Activated T-cell treated with anti-CD3 and anti-CD28 coated beads, Interleukin-2, amount 50 U/mL, for 24 hours (primary cell): ENCODE measurements at regions not wholly inside any gene's neighbourhood (a gene's known extent, or its start where the extent isn't known, plus 50 kb on each side); places are given as distances from the start of the nearest gene placed in this dataset.

Source experiments
- DNase-seq: peaks from one replicate; pipeline ENCODE4 v3.0.0-alpha.2; 2020
- H3K27ac Mint-ChIP-seq: 2 replicates; pipeline ENCODE4 v1.8.0; 2020; ENCODE audit warnings: mild to moderate bottlenecking, mixed read lengths
- H3K27me3 Mint-ChIP-seq: 2 replicates; pipeline ENCODE4 v1.8.0; 2020; ENCODE audit warnings: mixed read lengths
- H3K36me3 Mint-ChIP-seq: 2 replicates; pipeline ENCODE4 v1.8.0; 2020; ENCODE audit warnings: low read depth, mixed read lengths
- H3K4me1 Mint-ChIP-seq: 2 replicates; pipeline ENCODE4 v1.8.0; 2020; ENCODE audit warnings: low read depth, mixed read lengths
- H3K4me3 Mint-ChIP-seq: 2 replicates; pipeline ENCODE4 v1.8.0; 2020; ENCODE audit warnings: mild to moderate bottlenecking, moderate library complexity, mixed read lengths
- H3K9me3 Mint-ChIP-seq: 2 replicates; pipeline ENCODE4 v1.8.0; 2020; ENCODE audit warnings: mixed read lengths

GRCh38 chr6:169869301-169869700 is 117.9 kb downstream of the ERMARD start:
- DNase-seq: no peak
- no peak overlapping the region for H3K27ac Mint-ChIP-seq
- H3K4me3 Mint-ChIP-seq: no peak overlapping the region
- H3K4me1 Mint-ChIP-seq: peaks cover 7% of the 10 kb centered on the region
- no peaks in the 10 kb centered on the region for H3K9me3 Mint-ChIP-seq
- H3K36me3 Mint-ChIP-seq: no peaks in the 10 kb centered on the region
- no peaks in the 10 kb centered on the region for H3K27me3 Mint-ChIP-seq

- Mint-ChIP-seq H3K9me3 (no peaks in the 10 kb centered on the region), H3K4me3 (no peak overlapping the region), H3K4me1 (peaks cover 7% of the 10 kb centered on the region), H3K27me3 (no peaks in the 10 kb centered on the region), H3K36me3 (no peaks in the 10 kb centered on the region), H3K27ac (no peak overlapping the region)
- DNase-seq: peak; percentile 67
Measured at GRCh38 chr6:169868458-169868857, 117.0 kb downstream of the ERMARD start.

GRCh38 chr6:169867751-169868191 is 116.3 kb downstream of the ERMARD start:
- no peaks in the 10 kb centered on the region for H3K27me3 Mint-ChIP-seq
- no peaks in the 10 kb centered on the region for H3K36me3 Mint-ChIP-seq
- H3K9me3 Mint-ChIP-seq: no peaks in the 10 kb centered on the region
- DNase-seq: no peak
- peaks cover 7% of the 10 kb centered on the region for H3K4me1 Mint-ChIP-seq
- no peak overlapping the region for H3K4me3 Mint-ChIP-seq
- H3K27ac Mint-ChIP-seq: no peak overlapping the region

GRCh38 chr6:169866668-169867521 is 115.5 kb downstream of the ERMARD start:
- Mint-ChIP-seq H3K27ac (no peak overlapping the region), H3K4me3 (no peak overlapping the region)
- no peak for DNase-seq

GRCh38 chr6:169866140-169866534 is 114.7 kb downstream of the ERMARD start:
- no peaks in the 10 kb centered on the region for H3K9me3 Mint-ChIP-seq
- no peak overlapping the region for H3K27ac Mint-ChIP-seq
- peaks cover 9% of the 10 kb centered on the region for H3K4me1 Mint-ChIP-seq
- DNase-seq: no peak
- no peak overlapping the region for H3K4me3 Mint-ChIP-seq
- H3K27me3 Mint-ChIP-seq: no peaks in the 10 kb centered on the region
- H3K36me3 Mint-ChIP-seq: no peaks in the 10 kb centered on the region

More at GRCh38 chr6:169866668-169867521, 115.5 kb downstream of the ERMARD start:
- no peaks in the 10 kb centered on the region for H3K9me3 Mint-ChIP-seq
- no peaks in the 10 kb centered on the region for H3K36me3 Mint-ChIP-seq
- H3K4me1 Mint-ChIP-seq: peaks cover 9% of the 10 kb centered on the region
- no peaks in the 10 kb centered on the region for H3K27me3 Mint-ChIP-seq

GRCh38 chr6:169865346-169866139 is 114.1 kb downstream of the ERMARD start:
- no peak overlapping the region for H3K27ac Mint-ChIP-seq
- peaks cover 13% of the 10 kb centered on the region for H3K4me1 Mint-ChIP-seq
- no peaks in the 10 kb centered on the region for H3K27me3 Mint-ChIP-seq
- DNase-seq: no peak
- H3K4me3 Mint-ChIP-seq: no peak overlapping the region
- H3K36me3 Mint-ChIP-seq: no peaks in the 10 kb centered on the region
- no peaks in the 10 kb centered on the region for H3K9me3 Mint-ChIP-seq

GRCh38 chr6:169864148-169865020 is 113.0 kb downstream of the ERMARD start:
- Mint-ChIP-seq H3K4me1 (peaks cover 16% of the 10 kb centered on the region), H3K4me3 (no peak overlapping the region), H3K9me3 (no peaks in the 10 kb centered on the region), H3K27ac (no peak overlapping the region), H3K36me3 (no peaks in the 10 kb centered on the region), H3K27me3 (no peaks in the 10 kb centered on the region)
- DNase-seq: no peak

GRCh38 chr6:169863710-169864109 is 112.3 kb downstream of the ERMARD start:
- Mint-ChIP-seq H3K36me3 (no peaks in the 10 kb centered on the region), H3K27ac (no peak overlapping the region)
- no peak for DNase-seq

GRCh38 chr6:169862892-169863525 is 111.6 kb downstream of the ERMARD start:
- Mint-ChIP-seq H3K9me3 (no peaks in the 10 kb centered on the region), H3K27me3 (no peaks in the 10 kb centered on the region), H3K4me3 (no peak overlapping the region), H3K4me1 (peaks cover 11% of the 10 kb centered on the region), H3K36me3 (no peaks in the 10 kb centered on the region), H3K27ac (no peak overlapping the region)
- no peak for DNase-seq

More at GRCh38 chr6:169863710-169864109, 112.3 kb downstream of the ERMARD start:
- H3K4me1 Mint-ChIP-seq: peaks cover 16% of the 10 kb centered on the region
- no peaks in the 10 kb centered on the region for H3K9me3 Mint-ChIP-seq
- H3K27me3 Mint-ChIP-seq: no peaks in the 10 kb centered on the region
- no peak overlapping the region for H3K4me3 Mint-ChIP-seq

- H3K9me3 Mint-ChIP-seq: no peaks in the 10 kb centered on the region
- DNase-seq: no peak
- peaks cover 9% of the 10 kb centered on the region for H3K4me1 Mint-ChIP-seq
- H3K36me3 Mint-ChIP-seq: no peaks in the 10 kb centered on the region
- no peak overlapping the region for H3K27ac Mint-ChIP-seq
- H3K4me3 Mint-ChIP-seq: no peak overlapping the region
- H3K27me3 Mint-ChIP-seq: no peaks in the 10 kb centered on the region
Measured at GRCh38 chr6:169862043-169862891, 110.8 kb downstream of the ERMARD start.

- no peaks in the 10 kb centered on the region for H3K27me3 Mint-ChIP-seq
- H3K36me3 Mint-ChIP-seq: no peaks in the 10 kb centered on the region
- no peaks in the 10 kb centered on the region for H3K9me3 Mint-ChIP-seq
- H3K4me1 Mint-ChIP-seq: peaks cover 9% of the 10 kb centered on the region
- DNase-seq: no peak
- H3K4me3 Mint-ChIP-seq: no peak overlapping the region
- H3K27ac Mint-ChIP-seq: no peak overlapping the region
Measured at GRCh38 chr6:169861431-169862042, 110.1 kb downstream of the ERMARD start.

- H3K9me3 Mint-ChIP-seq: no peaks in the 10 kb centered on the region
- peaks cover 9% of the 10 kb centered on the region for H3K4me1 Mint-ChIP-seq
- H3K27ac Mint-ChIP-seq: peak overlapping the region; percentile 27
- H3K4me3 Mint-ChIP-seq: no peak overlapping the region
- no peaks in the 10 kb centered on the region for H3K36me3 Mint-ChIP-seq
- no peaks in the 10 kb centered on the region for H3K27me3 Mint-ChIP-seq
- no peak for DNase-seq
Measured at GRCh38 chr6:169859978-169860703, 108.7 kb downstream of the ERMARD start.
